GM19455 (cell line): ENCODE measurements at regions not wholly inside any gene's neighbourhood (a gene's known extent, or its start where the extent isn't known, plus 50 kb on each side); places are given as distances from the start of the nearest gene placed in this dataset.

Experiments
- ATAC-seq: cut with Tn5 transposase; IDR thresholded peaks from one replicate; pipeline ENCODE4 v1.9.1; 2021; ENCODE audit not compliant: unreplicated experiment

GRCh38 chr9:108656566-108656965 lies 199.2 kb downstream of the ACTL7B start:
- no peak for ATAC-seq

DNA sequence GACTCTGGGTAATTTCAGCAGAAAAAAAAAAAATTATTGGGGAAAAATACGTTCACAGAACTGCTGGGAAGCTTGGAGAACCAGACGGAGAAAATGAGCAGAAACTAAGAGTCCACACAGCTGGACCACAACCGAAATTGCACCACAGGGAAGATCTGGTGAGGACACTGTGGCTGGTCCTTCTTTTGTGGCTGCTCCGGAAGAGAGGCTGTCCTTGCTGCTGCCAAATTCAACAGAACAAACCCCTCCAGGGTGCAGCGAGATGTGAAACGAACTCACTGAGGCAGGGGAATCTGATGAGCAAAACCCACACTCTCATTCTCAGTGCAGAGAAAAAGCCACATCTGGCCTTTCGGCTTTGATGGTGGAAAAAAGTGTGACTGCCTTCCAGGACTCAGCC lies 200.0 kb downstream of the ACTL7B start:
- ATAC-seq, result no peak

GRCh38 chr9:108654566-108654965 lies 201.2 kb downstream of the ACTL7B start:
- ATAC-seq, result no peak

DNA sequence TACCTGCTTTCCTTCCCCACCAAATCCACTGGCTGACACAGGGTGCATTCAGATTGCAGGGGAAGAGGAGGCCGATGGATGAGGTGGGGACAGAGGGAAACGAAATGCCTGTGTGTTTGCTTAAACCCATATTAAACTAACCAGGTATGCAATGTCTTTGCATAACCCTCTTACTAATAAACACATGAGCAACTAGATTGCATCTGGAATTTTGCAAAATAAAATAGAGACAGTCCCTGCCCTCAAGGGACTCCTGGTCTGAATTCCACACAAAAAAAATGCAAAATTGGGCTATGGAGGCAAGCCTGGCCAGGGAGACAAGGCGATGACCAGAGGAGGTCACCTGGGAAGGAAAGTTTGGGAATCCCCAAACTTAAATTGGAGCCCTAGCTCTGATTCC lies 202.9 kb downstream of the ACTL7B start:
- no peak for ATAC-seq

DNA sequence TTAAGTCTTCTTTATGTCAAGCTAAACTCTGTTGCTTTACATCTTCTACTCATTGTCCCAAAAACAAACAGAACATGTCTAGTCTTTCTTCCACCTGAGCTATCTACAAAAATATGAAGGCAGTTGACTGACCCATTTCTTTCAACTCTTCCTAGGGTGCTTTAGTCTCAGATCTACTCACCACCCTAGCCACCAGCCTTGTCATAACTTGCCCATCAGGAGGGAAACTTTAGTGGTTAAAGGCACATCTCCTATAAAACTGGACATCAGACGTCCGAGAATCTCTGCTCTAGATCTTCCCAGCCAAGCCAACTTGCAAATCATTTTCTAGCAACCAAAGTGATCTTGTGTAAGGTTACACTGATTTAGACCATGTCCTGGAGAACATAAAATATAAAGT lies 205.0 kb downstream of the ACTL7B start:
- ATAC-seq, result no peak

- no peak for ATAC-seq
Observed at GRCh38 chr9:108645520-108645919, 210.3 kb downstream of the ACTL7B start.

DNA sequence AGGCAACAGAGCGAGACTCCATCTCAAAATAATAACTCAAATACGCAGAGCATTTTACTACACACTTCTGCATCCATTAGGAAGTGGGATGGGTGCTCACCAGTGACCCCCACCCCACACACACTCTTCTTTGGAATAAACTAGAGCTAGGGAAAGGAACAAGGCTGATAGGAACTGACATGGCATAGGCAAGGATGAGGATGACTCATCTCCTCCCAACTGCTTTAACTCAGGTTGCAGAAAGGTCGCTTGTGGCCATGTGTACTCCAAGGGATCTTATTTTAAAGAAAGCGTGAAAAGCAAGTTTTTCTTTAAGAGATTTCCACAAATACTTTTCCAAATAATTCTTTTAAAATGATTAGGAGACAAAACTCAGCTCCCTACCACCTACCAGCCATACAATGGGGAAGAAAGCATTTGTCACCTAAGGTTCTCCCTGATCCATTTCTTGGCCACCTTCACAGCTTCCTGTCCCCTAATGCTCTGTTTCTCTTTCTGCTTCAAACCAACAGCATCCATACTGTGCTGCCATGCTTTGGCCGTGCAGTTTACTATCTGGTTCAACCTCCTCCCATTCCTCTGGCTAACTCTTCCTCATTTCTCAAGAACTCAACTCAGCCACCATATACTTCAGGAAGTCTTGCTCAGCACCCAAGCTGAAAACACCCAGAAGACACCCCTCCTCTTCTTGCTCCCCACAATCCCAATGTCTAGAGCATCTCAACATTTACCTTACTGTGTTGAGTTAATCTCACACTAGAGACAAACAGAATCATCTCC lies 211.9 kb downstream of the ACTL7B start:
- ATAC-seq, result no peak

DNA sequence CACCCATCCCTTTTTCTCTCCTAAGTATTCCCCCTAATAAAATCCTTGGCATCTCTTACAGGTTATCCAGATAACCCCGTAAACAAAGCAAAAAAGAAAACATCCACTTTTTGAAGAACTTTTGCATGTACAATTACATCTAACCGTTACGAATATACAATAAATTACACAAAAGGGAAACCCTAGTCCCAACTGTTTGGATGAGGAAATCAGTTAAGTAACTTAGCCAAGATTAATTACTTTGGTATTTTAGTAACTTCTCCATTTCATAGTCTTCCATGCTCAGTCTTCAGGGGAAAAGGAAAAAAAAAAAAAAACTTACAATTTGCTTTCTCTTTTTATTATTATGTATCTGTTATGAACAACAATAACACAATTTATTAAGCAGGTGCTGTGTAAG lies 212.9 kb downstream of the ACTL7B start:
- no peak for ATAC-seq

- ATAC-seq, result no peak
Observed at GRCh38 chr9:108640230-108640629, 215.6 kb downstream of the ACTL7B start.

DNA sequence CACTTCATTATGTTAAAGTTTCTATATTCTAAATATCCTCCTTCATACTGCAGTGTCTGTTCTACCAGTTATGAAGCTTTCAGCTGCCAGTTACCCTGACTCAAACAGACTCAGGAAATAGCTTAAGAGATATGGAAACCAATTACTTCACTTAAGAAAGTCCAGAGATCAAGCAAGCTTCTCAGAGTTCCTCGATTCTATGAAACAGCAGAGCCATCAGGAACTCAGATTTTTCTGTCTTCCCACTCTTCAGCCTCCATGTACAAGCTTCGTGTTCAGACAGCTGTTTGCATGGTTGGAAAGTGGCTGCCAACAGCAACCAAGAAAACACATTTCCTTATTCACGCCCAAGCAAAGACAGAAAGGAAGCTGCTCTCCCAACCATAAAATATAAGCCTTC lies 216.1 kb downstream of the ACTL7B start:
- no peak for ATAC-seq

DNA sequence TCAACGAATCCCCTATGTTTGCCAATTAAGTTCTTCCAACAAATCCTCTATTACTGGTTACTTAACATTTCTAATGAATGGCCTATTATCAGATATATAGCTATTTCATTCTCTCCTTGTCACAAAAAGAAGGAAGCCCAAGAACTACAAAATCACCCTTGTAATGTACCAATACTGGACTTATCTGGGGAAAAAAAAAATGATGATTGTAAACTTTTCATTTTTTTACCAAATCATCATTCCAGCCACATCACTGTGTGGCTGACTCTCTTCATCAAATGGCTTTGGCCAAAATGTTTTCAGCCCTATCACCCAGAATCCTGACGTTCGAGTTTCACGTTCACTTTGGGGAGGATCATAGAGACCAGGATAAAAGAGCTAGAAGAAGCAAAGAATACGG lies 216.7 kb downstream of the ACTL7B start:
- ATAC-seq, result no peak

DNA sequence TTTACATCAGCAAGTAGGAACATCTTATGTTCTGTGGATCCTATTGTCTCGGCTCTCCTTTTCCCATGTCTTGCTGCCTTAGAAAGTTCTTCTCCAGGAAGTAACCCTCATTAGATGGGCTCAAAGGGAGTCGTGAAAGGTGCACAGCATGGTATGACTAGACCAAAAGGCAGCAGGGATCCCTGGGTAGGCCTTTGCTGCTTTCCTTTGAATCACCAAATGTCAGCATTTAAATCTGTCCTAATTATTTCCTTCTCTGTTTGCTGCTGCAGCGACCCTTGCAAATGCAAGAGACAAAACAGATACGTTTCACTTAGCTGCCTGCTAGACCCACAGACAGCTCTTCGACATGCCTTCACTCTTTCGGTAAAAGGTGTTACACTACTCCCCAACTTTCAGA lies 218.4 kb downstream of the ACTL7B start:
- no peak for ATAC-seq

DNA sequence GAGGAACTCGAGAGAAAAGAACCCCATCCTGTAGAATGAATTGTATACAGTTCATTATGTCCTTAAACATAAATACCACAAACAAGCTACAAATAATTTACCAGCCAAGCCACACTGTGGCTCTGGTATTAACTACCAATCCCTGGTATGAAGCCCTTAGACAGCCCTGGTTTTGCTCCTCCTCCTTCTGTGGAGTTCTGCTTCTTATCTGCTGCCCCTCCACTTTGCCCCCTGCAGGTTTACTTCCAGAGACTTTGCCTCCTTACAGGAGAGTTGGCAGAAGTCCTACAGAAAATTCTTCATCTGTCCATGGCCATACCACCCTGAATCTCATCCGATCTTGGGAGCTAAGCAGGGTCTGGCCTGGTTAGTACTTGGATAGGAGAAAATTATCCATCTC lies 219.8 kb downstream of the ACTL7B start:
- no peak for ATAC-seq

- no peak for ATAC-seq
Observed at GRCh38 chr9:108634672-108635462, 220.9 kb downstream of the ACTL7B start.

DNA sequence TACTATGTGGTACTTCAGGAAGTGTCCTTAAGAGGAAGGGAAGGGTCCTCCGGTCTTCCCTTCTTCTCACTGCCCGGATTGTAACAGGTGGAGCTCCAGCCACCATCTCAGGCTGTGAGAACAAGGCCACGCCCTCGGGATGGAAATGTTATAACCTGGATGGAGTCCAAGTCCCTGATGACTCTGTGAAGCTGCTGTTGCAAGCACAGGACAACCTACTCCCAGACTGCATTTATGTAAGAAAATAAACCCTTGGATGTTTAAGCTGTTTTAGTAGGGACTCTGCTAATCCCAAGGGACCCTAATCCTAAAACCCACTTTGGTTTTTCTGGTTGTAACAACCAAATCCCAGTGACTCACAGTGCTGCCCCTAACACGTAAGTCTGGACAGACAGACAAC lies 221.6 kb downstream of the ACTL7B start:
- ATAC-seq, result no peak

- ATAC-seq, result no peak
Observed at GRCh38 chr9:108631496-108632285, 224.1 kb downstream of the ACTL7B start.

GRCh38 chr9:108628316-108628715 lies 227.5 kb downstream of the ACTL7B start:
- ATAC-seq, result no peak

DNA sequence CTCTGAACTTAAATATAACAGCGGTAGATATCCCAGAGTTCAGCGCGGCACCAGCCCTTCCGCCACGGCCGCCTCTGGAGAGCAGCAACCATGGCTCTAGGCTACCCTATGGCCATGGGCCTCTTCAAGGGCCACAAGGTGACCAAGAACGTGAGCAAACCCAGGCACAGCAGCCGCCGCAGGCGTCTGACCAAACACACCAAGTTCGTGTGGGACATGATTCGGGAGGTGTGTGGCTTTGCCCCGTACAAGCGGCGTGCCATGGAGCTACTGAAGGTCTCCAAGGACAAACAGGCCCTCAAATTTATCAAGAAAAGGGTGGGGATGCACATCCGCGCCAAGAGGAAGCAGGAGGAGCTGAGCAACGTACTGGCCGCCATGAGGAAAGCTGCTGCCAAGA lies 229.0 kb downstream of the ACTL7B start:
- ATAC-seq, result no peak

DNA sequence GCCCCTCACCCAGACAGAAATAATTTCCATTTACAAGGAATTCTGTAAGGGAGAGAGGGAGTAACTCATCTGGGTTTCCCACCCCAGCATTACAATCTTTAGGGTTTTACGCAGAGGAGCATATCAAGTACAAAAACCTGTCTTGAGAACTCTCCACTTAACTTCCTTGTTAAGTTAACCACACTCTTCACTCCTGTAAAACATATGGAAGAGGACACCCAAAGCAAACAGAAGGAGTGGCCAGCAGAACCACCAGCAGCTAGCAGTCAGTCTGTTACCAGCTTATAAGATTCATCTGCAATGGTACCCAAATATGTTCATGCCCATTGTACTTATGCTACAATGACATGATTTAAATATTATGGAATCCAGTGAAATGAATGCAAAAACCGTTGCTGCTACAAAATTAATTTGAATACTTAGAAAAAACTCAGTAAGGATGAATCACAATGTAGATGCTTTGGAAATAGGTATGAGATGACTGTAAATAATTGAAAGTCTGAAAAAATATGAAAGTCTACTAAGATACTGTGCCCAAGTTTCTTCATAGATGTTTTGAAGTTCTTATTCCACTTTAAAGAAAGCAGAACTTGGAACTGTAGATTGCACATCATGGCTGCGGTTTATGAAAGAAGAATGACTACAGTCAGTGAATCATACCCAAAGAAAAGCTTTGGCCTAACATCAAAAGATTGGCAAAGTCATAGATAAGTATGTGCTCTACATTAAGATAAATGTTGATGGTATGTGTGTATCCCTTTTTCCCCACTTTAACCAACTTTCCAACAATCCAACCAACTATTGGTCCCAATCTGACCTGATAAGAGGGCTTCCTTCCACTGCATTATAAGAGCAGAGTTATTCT lies 233.6 kb downstream of the ACTL7B start:
- no peak for ATAC-seq

GRCh38 chr9:108620767-108621166 lies 235.0 kb downstream of the ACTL7B start:
- ATAC-seq, result no peak
